Kidney epithelial cell (primary cell): ENCODE measurements at regions not wholly inside any gene's neighbourhood (a gene's known extent, or its start where the extent isn't known, plus 50 kb on each side); places are given as distances from the start of the nearest gene placed in this dataset.

ENCODE experiments used
- DNase-seq: peaks from one replicate; pipeline ENCODE4 v3.0.0-alpha.2; 2010; ENCODE audit warnings: low read depth
- H3K27me3 ChIP-seq: 2 replicates; pipeline ENCODE4 v1.6.0; 2011; ENCODE audit warnings: low read length; ENCODE audit not compliant: control insufficient read depth, insufficient read depth
- H3K36me3 ChIP-seq: 2 replicates; pipeline ENCODE4 v1.5.1; 2011; ENCODE audit warnings: low read length; ENCODE audit not compliant: control insufficient read depth, insufficient read depth
- H3K4me3 ChIP-seq: 2 replicates; pipeline ENCODE4 v1.5.1; 2011; ENCODE audit warnings: low read depth, mild to moderate bottlenecking, control low read depth, low read length
- TF ChIP-seq, protein P1 (sequence below): IDR thresholded peaks from 2 replicates; pipeline ENCODE4 v1.5.1; 2011; ENCODE audit warnings: mild to moderate bottlenecking, moderate library complexity, low read length, control low read depth, inconsistent platforms; ENCODE audit not compliant: insufficient read depth, poor library complexity, severe bottlenecking

GRCh38 chr2:205937211-205937610, 148.8 kb downstream of the INO80D start:
- H3K27me3 ChIP-seq = no peaks in the 10 kb centered on the region
- no peaks in the 10 kb centered on the region for H3K36me3 ChIP-seq
- H3K4me3 ChIP-seq = no peak overlapping the region
- no peak for DNase-seq
- TF ChIP-seq, protein P1, sequence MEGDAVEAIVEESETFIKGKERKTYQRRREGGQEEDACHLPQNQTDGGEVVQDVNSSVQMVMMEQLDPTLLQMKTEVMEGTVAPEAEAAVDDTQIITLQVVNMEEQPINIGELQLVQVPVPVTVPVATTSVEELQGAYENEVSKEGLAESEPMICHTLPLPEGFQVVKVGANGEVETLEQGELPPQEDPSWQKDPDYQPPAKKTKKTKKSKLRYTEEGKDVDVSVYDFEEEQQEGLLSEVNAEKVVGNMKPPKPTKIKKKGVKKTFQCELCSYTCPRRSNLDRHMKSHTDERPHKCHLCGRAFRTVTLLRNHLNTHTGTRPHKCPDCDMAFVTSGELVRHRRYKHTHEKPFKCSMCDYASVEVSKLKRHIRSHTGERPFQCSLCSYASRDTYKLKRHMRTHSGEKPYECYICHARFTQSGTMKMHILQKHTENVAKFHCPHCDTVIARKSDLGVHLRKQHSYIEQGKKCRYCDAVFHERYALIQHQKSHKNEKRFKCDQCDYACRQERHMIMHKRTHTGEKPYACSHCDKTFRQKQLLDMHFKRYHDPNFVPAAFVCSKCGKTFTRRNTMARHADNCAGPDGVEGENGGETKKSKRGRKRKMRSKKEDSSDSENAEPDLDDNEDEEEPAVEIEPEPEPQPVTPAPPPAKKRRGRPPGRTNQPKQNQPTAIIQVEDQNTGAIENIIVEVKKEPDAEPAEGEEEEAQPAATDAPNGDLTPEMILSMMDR = no peak

DNA sequence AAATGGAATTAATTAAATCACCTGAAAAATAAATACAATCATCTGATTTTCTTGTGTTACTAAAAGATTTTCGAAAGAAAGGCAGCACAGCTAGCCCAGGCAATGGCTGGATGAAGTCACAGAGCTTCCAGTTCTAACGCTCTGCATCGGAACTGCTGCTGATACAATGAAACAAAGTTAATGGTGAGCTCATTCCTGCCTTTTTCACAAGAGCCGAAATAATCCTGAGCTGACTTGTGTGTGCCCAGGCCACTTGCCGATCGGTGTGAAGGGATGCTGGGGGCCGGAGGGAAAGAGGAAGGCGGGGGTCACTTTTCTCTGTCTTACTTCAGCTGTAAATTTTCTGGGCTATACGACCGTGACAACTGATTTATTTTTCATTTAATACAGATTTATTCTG, 149.5 kb downstream of the INO80D start:
- DNase-seq = no peak
- TF ChIP-seq, protein P1 = no peak
- H3K27me3 ChIP-seq = no peaks in the 10 kb centered on the region
- H3K36me3 ChIP-seq = no peaks in the 10 kb centered on the region
- no peak overlapping the region for H3K4me3 ChIP-seq

- no peak for DNase-seq
- H3K36me3 ChIP-seq = no peaks in the 10 kb centered on the region
- no peak overlapping the region for H3K4me3 ChIP-seq
- H3K27me3 ChIP-seq = no peaks in the 10 kb centered on the region
- TF ChIP-seq, protein P1 = no peak
These were observed 151.5 kb downstream of the INO80D start for GRCh38 chr2:205934443-205934842.

DNA sequence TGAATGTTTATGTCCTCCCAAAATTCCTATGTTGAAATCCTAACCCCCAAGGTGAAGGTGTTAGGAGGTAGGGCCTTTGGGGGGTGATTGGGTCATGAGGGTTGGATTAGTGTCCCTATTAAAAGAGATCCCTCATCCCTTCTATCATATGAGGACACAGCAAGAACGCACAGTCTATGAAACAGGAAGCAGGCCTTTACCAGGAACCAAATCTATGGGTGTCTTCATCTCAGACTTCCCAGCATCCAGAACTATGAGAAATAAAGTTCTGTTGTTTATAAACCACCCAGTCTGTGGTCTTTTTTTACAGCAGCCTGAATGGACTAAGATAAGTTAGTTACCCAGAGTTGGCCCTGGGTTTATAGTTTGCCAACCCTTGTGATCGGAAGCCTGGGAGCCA, 153.1 kb downstream of the INO80D start:
- TF ChIP-seq, protein P1 = no peak
- no peaks in the 10 kb centered on the region for H3K36me3 ChIP-seq
- DNase-seq = no peak

DNA sequence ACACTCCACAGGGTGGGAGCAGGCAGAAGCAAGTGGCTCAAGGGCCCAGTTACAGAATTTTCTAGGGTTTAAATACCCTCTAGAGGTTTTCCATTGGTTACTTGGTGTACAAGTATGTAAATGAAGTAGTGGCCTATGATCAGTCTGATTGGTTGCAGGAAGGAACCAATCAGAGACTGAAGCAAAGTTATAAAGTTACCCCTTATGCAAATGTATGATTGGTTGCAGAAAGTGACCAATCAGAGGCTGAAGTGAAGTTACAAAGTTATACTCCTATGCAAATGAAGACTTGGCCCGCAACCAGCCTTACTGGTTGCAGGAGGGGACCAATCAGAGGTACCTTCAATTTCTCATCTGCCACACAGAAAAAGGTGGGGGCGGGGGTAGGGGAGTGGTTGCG, 154.6 kb downstream of the INO80D start:
- H3K36me3 ChIP-seq = no peaks in the 10 kb centered on the region
- TF ChIP-seq, protein P1 = no peak
- no peak overlapping the region for H3K4me3 ChIP-seq
- DNase-seq = no peak
- peaks cover 6% of the 10 kb centered on the region for H3K27me3 ChIP-seq

More for the DNA sequence above, 153.1 kb downstream of the INO80D start:
- H3K27me3 ChIP-seq = no peaks in the 10 kb centered on the region
- H3K4me3 ChIP-seq = no peak overlapping the region

DNA sequence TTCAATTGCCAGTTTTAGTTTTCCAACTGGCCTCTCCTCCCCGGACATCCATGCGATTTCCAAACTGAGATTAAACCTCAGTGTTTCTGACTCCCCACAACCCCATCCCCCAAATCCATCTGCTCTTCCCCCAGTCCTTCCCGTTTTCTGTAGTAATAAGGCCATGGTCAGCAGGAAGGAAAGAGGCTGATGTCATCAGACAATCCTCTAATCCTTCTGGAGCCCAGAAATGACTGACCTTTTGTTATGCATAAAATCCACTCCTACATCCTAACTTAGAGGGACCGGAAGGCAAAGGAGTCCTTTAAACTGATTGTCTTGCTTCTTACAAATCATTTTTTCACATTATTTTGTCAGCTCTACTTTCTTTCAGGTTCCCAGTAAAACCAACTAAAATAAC, 155.8 kb downstream of the INO80D start:
- TF ChIP-seq, protein P1 = no peak
- no peaks in the 10 kb centered on the region for H3K36me3 ChIP-seq
- no peak overlapping the region for H3K4me3 ChIP-seq
- DNase-seq = no peak
- H3K27me3 ChIP-seq = peaks cover 11% of the 10 kb centered on the region
